Activated gamma-delta T cell treated with Interleukin-2 at 50 U/mL for 16 hours (primary cell): ENCODE measurements at regions not wholly inside any gene's neighbourhood (a gene's known extent, or its start where the extent isn't known, plus 50 kb on each side); places are given as distances from the start of the nearest gene placed in this dataset.
"Not testable (repeated sequence)": the region's sequence is repeated elsewhere in the genome, so short reads cannot be mapped to it uniquely, and the experiment has no call there.

Experiments used
- DNase-seq: peaks from one replicate; pipeline ENCODE4 v3.0.0-alpha.2; 2020

DNA sequence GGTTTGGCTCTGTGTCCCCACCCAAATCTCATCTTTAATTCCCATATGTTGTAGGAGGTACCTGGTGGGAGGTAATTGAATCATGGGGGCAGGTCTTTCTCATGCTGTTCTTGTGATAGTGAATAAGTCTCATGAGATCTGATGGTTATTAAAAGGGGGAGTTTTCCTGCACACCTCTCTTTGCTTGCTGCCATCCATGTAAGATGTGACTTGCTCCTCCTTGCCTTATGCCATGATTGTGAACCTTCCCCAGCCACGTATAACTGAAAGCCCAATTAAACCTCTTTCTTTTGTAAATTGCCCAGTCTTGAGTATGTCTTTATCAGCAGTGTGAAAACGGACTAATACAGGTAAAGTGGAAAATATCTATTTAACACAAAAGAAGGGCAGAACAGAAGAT is 213.3 kb downstream of the PTGER3 start:
- not testable (repeated sequence) for DNase-seq

- DNase-seq, result no peak
Measured at GRCh38 chr1:70836456-70836855, 211.2 kb downstream of the PTGER3 start.

DNA sequence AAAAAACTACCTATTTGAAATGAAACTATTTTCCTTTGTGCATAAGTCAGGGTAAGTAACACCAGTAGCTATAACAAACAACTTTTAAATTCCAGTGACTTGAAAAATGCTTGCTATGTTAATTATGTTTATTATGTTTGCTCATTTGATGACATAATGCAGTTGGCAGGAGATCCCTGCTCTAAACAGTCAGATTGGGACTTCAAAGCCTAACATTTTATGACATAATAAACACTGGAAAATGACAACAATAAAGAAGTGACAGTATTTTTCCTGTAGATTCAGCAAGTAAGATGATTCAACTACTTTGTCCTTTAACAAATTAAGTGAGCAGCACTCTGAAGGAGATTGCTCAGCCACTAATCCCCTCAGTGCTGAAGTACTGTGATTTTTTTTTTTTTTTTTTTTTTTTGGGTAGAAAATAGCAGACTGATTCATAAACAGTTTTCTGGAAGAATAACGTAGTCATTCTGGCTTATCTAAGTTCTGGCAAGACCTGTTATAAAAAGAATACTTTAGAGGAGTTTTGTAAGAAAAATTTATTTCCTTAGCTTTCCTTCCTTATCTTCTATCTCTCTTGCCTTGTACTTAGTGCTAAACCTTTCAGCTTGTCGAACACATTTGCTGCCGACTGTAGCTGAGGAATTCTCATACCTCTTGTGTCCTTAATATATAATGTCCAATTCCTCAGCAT is 207.2 kb downstream of the PTGER3 start:
- no peak for DNase-seq

GRCh38 chr1:70842562-70842961 is 205.1 kb downstream of the PTGER3 start:
- no peak for DNase-seq

DNA sequence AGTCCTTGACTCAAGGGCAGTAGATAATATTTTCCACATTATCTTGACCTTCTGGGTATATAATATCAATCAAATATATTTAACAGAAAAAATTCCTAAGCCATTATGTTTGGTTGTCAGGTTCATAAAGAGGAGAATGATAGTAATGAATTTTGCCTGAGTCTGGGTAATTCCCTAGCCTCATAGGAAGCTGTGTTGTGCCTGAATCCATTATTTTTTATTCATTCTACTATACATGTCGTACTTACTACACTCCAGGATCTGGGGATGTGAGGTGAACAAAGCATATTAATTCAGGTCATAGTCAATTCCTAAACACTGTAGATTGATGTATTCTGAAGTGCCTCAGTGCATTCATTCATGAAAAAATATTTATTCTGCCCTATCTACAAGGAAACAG is 204.2 kb downstream of the PTGER3 start:
- DNase-seq, result no peak

GRCh38 chr1:70847013-70847412 is 200.6 kb downstream of the PTGER3 start:
- no peak for DNase-seq

DNA sequence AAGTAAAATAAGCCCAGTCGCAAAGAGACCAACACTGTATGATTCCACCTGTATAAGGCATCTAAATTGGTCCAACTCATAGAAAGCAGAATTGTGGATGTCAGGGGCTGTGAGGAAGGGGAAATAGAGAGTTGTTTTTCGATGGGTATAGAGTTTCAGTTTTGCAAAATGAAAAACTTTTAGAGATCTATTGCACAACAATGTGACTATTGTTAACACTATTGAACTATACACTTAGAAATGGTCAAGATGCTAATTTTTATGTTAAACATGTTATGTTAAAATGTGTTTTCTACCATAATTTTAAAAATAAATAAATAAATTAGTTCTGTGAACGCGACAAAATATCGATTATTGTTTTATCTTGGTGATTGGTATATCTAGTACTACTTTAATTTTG is 192.4 kb downstream of the PTGER3 start:
- no peak for DNase-seq

DNA sequence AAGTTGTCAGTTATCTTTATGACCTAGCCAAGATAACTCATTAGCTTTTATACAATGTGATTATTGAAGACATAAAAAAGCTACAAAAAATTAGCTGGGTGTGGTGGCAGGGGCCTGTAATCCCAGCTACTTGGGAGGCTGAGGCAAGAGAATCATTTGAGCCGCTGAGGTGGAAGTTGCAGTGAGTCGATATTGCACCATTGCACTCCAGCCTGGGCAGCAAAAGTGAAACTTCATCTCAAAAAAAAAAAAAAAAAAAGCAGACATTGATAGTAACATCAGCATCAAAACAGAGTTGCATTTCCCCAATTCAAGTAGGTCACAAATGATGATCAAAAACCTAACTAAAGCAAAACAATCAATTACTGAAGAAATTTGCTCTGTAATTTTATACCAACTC is 191.4 kb downstream of the PTGER3 start:
- no peak for DNase-seq

GRCh38 chr1:70863239-70863638 is 184.4 kb downstream of the PTGER3 start:
- DNase-seq, result no peak

- no peak for DNase-seq
Measured at GRCh38 chr1:70864302-70864701, 183.3 kb downstream of the PTGER3 start.

GRCh38 chr1:70866542-70867264 is 180.9 kb downstream of the PTGER3 start:
- no peak for DNase-seq

DNA sequence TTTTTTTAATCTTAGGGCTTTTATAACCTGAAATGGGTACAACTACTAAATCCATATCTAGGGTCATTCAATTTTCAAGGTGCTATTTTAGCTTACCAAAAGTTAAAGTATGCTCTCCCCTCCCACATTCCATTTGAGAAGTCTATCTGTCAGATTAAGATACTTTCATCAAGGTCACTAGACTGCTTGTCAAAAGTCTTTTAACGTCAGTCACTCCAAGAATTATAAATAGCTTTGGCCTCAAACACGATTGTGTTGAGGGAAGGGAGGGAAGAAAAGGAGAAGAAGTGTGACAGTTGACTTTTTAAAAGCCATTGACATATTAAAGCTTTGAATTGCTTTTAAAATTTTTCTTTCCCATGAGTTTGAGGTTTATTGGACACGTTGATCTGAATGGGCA is 175.8 kb downstream of the PTGER3 start:
- DNase-seq, result no peak

- DNase-seq, result no peak
Measured at GRCh38 chr1:70874063-70874462, 173.6 kb downstream of the PTGER3 start.

DNA sequence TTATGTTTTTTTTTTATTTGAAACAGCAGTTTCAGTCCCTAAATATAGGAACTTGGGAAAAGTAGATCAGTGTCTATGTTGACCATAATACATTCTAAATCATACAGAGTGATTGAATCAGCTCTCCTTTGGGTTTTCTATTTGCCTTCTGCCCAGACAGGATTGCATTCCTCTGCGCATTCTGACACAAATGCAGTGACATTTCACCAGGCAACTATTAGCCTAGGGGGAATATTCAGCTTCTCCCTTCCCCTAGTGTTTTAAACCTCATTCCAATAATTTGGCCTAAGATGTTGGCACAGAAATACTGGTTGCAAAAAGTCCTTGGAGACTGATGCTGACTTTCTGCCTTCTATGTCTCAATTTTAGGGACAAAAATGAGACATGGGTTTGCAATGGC is 172.8 kb downstream of the PTGER3 start:
- DNase-seq, result no peak

GRCh38 chr1:70877343-70877742 is 170.3 kb downstream of the PTGER3 start:
- no peak for DNase-seq

- no peak for DNase-seq
Measured at GRCh38 chr1:70887936-70888335, 159.7 kb downstream of the PTGER3 start.

GRCh38 chr1:70888722-70889121 is 158.9 kb downstream of the PTGER3 start:
- no peak for DNase-seq

DNA sequence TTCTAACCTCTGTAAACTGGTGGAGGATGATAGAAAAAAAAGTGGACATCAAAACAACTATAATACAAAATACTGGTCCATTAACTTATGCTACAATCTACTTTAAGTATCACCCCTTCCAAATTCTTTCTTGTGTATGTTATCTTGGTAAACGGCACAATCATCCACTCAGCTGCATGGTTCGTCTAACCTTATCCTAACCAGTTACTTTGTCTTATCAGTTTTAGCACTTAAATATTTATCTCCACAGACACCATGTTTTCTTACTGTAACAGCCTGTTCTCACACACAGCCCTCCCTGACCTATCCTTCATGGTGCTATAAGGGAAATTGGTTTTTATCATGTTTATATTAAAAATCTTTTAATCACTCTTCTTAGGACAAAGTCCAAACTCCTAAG is 157.2 kb downstream of the PTGER3 start:
- no peak for DNase-seq

DNA sequence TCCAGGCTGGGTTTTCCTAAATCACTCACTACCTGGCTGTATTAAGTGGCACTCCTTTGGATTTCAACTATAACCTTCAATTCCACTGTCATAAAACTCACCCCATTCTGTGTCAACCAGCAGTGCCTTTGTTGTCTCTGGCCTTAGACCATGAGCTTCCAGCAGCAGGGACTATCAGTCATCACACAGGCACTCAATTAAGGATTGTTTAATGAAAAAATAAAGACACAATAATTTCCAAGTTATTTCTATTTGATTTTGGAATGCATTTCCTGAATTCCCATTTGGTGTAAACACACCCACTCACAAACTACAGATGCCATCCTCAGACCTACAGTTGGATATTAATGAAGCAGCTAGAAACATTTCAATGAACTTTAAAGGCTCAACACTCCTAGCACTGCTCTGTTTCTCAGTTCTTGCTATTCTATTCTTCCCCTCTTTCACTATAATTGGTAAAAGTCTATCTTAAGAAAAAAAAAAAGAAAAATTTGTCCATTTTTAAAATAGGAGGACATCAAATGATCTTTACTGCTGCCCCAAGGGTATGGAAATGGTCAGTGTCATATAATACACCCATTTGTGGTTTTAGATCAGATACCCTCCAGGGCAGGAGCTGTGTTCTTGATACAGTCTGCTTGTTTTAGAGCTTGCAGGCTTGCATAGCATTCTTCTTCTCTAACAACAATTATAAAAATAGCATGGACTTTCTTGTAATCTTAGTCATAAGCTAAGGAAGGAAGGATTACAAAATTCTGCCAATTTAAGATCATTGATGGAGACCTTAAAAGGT is 156.4 kb downstream of the PTGER3 start:
- no peak for DNase-seq

- DNase-seq, result no peak
Measured at GRCh38 chr1:70892140-70892539, 155.5 kb downstream of the PTGER3 start.

- DNase-seq, result no peak
Measured at GRCh38 chr1:70892930-70893329, 154.7 kb downstream of the PTGER3 start.

GRCh38 chr1:70893381-70893780 is 154.2 kb downstream of the PTGER3 start:
- no peak for DNase-seq

GRCh38 chr1:70895531-70895930 is 152.1 kb downstream of the PTGER3 start:
- no peak for DNase-seq

DNA sequence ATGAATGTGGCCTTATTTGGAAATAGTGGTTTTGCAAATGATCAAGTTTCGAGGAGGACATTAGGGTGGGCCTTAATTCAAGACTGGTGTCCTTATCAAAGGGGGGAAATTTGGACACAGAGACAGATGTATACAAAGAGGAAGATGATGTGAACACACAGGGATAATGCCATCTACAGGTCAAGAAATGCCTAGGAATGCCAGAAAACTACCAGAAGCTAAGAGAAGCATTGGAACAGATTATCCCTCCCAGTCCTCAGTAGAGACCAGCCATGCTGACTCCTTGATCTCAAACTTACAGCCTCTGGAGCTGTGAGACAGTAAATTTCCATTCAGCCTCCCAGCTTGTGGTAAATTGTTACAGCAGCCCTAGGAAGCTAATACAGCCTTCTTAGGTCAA is 151.4 kb downstream of the PTGER3 start:
- no peak for DNase-seq
